VCaP (cell line): ENCODE measurements at regions not wholly inside any gene's neighbourhood (a gene's known extent, or its start where the extent isn't known, plus 50 kb on each side); places are given as distances from the start of the nearest gene placed in this dataset.
A peak's percentile ranks its signal among the peaks of the same experiment; 100 is the strongest.

ENCODE experiments used
- H3K27ac ChIP-seq: fragments of 450-650 bp; 2 replicates; pipeline ENCODE4 v1.5.1; 2017
- TF ChIP-seq, protein P1 (sequence below): fragments of 450-650 bp; conservative IDR thresholded peaks from 2 replicates; pipeline ENCODE4 v1.5.1; 2017; ENCODE audit warnings: mild to moderate bottlenecking, moderate library complexity

DNA sequence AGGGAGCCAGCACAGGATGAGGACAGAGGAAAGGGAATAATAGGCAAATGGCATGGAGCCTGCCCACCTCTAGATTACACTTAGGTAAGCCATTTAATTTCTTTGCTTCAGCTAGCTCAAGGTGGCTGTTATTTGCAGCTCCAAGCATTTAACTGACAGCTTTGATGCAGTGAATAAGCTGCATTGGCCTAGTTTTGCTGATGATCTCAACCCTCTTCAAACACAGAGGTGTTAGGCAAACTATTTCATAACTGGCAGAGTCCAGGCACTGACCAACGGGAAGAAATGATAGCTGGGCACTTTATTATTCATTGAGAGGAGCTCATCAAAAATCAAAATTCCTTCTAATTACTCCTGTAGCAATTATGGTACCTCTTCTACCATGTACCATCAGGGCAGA, 317.4 kb downstream of the BMPER start:
- no peak overlapping the region for H3K27ac ChIP-seq
- TF ChIP-seq, protein P1, sequence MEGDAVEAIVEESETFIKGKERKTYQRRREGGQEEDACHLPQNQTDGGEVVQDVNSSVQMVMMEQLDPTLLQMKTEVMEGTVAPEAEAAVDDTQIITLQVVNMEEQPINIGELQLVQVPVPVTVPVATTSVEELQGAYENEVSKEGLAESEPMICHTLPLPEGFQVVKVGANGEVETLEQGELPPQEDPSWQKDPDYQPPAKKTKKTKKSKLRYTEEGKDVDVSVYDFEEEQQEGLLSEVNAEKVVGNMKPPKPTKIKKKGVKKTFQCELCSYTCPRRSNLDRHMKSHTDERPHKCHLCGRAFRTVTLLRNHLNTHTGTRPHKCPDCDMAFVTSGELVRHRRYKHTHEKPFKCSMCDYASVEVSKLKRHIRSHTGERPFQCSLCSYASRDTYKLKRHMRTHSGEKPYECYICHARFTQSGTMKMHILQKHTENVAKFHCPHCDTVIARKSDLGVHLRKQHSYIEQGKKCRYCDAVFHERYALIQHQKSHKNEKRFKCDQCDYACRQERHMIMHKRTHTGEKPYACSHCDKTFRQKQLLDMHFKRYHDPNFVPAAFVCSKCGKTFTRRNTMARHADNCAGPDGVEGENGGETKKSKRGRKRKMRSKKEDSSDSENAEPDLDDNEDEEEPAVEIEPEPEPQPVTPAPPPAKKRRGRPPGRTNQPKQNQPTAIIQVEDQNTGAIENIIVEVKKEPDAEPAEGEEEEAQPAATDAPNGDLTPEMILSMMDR, result no peak

DNA sequence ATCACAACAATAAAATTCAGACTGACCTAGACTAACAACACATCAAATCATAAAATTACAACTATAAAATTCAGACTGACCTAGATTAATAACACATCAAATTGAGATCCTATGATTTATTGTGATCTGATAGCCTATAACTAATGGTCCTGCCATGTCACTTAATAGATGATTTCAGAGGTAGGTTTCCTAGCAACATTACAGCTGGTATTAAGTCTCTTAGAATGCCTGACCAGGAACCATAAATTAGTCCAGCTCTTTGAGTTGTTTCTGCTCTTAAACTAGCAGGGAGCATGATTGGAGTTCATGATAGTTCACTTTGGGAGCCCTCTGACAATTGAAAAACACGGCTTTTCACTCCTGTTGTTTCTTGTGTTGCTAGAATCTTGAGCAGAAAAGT, 318.9 kb downstream of the BMPER start:
- no peak overlapping the region for H3K27ac ChIP-seq
- TF ChIP-seq, protein P1, result no peak

DNA sequence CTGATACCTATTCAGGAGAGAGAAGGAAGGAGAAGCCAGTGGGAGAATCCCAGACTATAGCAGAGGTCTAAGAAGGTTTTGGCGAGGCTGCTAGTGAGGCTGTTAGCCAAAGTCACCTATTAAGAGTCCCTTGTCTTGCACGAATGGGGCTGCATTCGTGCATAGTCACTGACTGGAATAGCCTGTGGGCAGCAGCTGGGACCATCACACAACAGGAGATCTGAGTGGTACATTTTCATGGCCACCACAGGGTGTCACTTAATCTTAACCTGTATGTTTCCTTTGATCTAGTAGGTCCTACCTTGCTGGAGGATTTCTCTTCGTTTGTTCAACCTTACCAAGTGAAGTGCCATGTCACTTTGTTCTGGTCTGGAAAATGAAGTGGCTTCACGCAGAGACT, 319.9 kb downstream of the BMPER start:
- TF ChIP-seq, protein P1, result no peak
- H3K27ac ChIP-seq, result no peak overlapping the region

DNA sequence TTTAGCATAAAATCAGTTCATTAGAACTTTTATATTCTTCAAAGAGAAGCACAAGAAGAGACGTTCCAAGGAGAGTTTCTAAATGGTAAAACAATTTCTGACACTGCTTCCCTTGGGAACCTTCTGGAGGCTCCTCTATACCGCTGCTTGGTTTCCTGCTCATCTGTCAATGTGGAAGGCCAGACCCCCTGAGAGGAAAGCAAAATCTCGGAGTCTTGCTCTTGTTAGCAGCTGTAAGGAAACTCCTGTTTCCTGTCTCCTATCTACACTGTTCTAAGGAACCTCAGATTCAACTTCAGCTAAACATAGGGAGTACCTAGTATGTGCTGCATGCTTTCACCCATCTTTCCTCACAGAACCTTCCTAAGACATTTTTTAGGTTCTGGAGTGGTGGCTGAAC, 322.2 kb downstream of the BMPER start:
- TF ChIP-seq, protein P1, result no peak
- no peak overlapping the region for H3K27ac ChIP-seq

DNA sequence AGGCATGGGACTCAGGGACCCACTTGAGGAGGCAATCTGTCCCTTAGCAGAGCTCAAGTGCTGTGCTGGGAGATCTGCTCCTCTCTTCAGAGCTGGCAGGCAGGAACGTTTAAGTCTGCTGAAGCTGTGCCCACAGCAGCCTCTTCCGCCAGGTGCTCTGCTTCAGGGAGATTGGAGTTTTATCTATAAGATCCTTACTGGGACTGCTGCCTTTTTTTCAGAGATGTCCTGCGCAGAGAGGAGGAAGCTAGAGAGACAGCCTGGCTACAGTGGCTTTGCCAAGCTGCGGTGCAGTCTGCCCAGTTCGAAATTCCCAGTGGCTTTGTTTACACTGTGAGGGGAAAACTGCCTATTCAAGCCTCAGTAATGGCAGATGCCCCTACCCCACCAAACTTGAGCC, 329.8 kb downstream of the BMPER start:
- peak overlapping the region; percentile 65 for H3K27ac ChIP-seq

DNA sequence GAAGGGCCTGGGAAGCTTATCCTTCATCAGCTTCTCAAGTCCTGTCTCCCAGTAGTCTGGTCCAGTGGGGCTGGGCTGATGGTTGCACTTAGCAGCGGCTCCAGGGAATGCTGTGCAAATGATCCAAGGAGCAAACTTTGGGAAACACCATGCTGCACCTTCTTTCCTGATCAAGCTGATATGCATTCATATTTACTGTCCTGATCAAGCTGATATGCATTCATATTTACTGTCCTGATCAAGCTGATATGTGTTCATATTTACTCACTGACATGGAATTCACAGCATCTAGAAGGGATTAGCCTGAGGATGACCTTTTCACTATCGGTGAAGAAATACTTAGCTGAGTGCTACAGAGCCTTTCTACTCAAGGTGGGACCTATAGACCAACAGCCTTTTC, 330.7 kb downstream of the BMPER start:
- TF ChIP-seq, protein P1, result no peak
- peak overlapping the region; percentile 65 for H3K27ac ChIP-seq

DNA sequence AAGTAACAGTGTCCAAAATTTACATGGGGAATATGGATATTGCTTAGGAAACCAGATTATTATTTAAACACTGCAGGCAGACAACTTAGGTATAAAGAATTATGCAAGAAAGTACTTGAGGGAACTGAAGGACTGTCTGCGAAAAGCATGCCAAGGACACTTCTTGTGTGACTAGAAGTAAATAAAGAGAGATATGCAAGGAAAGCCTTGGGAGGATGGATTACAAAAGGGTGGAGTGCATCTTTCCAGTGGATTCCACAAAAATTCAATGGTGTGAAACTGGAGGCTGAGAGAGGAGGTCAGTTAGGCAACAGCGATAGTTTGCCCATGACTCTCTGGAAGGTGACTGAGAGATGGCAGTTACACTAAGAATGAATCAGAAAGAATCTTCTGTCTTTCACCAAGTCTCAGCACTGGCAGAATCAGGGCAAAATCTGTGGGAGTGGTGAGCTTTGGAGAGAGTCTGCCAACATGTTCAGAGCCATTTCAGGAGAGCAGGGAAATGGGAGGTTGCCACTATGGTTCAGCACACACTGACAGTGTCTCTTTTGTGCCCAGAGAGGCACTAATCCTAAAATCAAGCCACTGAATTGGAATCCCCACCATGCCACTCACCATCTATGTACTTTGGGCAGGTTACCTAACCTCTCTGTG, 331.6 kb downstream of the BMPER start:
- TF ChIP-seq, protein P1, result no peak
- H3K27ac ChIP-seq, result peak overlapping the region; percentile 65

DNA sequence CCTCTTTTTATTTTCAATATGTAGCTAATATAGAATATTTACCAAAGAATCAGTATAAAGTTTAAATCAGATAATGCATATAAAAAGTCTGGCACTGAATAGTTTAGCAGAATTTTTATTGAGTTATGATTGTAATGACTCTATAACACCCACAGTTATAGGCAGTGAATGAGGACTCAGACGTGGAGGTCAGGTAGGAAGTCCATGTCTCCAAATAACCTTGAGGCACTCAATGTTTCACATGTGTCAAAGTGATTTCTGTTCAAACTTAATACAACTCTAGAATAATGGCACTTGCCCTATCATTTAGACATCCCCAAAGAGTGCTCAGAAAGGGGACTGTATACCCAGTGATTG, 332.1 kb downstream of the BMPER start:
- TF ChIP-seq, protein P1, result no peak
- H3K27ac ChIP-seq, result peak overlapping the region; percentile 65; the same call in 1 of the 2 replicates
